Central memory CD8-positive, alpha-beta T cell (primary cell): ENCODE measurements at regions not wholly inside any gene's neighbourhood (a gene's known extent, or its start where the extent isn't known, plus 50 kb on each side); places are given as distances from the start of the nearest gene placed in this dataset.

Experiments used
- ATAC-seq: fragments of 150-1000 bp; cut with Tn5 transposase; replicated peaks from 2 replicates; pipeline ENCODE4 v1.10.0; 2022; ENCODE audit warnings: mild to moderate bottlenecking, moderate FRiP score, moderate number of reproducible peaks; ENCODE audit not compliant: poor library complexity, severe bottlenecking; ENCODE audit errors: extremely low read depth
- DNase-seq, 2 donors: peaks; one replicate each; pipeline ENCODE4 v3.0.0; 2021; ENCODE audit warnings: low spot score in 2 of 2
- H3K27ac Mint-ChIP-seq: one replicate; pipeline ENCODE4 v1.8.0; 2022; ENCODE audit warnings: low read depth, mild to moderate bottlenecking, moderate library complexity, mixed read lengths
- H3K27me3 Mint-ChIP-seq: one replicate; pipeline ENCODE4 v1.8.0; 2022; ENCODE audit warnings: mixed read lengths
- H3K36me3 Mint-ChIP-seq: one replicate; pipeline ENCODE4 v1.8.0; 2022; ENCODE audit warnings: mild to moderate bottlenecking, moderate library complexity, mixed read lengths; ENCODE audit not compliant: insufficient read depth
- H3K4me1 Mint-ChIP-seq: one replicate; pipeline ENCODE4 v1.8.0; 2022; ENCODE audit warnings: mixed read lengths
- H3K4me3 Mint-ChIP-seq: one replicate; pipeline ENCODE4 v1.8.0; 2022; ENCODE audit warnings: mild to moderate bottlenecking, moderate library complexity, mixed read lengths
- H3K9me3 Mint-ChIP-seq: one replicate; pipeline ENCODE4 v1.8.0; 2022; ENCODE audit warnings: mixed read lengths

- Mint-ChIP-seq H3K4me1 (no peaks in the 10 kb centered on the region), H3K27ac (no peak overlapping the region), H3K4me3 (no peak overlapping the region), H3K9me3 (no peaks in the 10 kb centered on the region), H3K36me3 (no peaks in the 10 kb centered on the region), H3K27me3 (peaks cover 15% of the 10 kb centered on the region)
- ATAC-seq (no peak), DNase-seq (no peak)
These were observed 925.4 kb downstream of the BRD1 start for GRCh38 chr22:48902001-48902869.

DNA sequence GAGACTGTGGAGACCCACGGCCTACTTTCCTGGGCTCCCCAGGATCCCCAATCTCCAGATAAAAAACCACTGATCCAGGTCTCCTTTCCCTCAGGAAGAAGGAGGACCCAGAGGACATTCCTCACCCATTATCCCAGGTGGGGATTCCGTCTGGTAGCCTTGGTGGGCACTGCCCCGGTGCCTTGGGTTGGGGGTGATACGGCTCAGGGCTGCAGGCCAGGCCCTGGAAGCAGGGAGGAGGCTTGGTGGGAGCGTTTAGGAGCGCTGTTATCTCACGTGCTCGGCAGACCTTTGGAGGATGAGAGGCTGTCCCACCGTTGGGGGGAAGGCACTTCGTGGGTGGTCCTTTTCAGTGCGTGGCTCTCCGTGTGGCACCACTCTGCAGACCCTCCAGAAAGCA is 926.3 kb downstream of the BRD1 start:
- Mint-ChIP-seq H3K36me3 (no peaks in the 10 kb centered on the region), H3K4me3 (no peak overlapping the region)

GRCh38 chr22:48900626-48901025 is 927.0 kb downstream of the BRD1 start:
- Mint-ChIP-seq H3K36me3 (no peaks in the 10 kb centered on the region), H3K4me1 (no peaks in the 10 kb centered on the region), H3K27ac (no peak overlapping the region), H3K27me3 (peaks cover 10% of the 10 kb centered on the region), H3K9me3 (no peaks in the 10 kb centered on the region), H3K4me3 (no peak overlapping the region)
- ATAC-seq (no peak), DNase-seq (no peak)

More for the DNA sequence above, 926.3 kb downstream of the BRD1 start:
- DNase-seq, result no peak
- Mint-ChIP-seq H3K4me1 (no peaks in the 10 kb centered on the region), H3K9me3 (no peaks in the 10 kb centered on the region), H3K27me3 (peaks cover 10% of the 10 kb centered on the region), H3K27ac (no peak overlapping the region)
- no peak for ATAC-seq

DNA sequence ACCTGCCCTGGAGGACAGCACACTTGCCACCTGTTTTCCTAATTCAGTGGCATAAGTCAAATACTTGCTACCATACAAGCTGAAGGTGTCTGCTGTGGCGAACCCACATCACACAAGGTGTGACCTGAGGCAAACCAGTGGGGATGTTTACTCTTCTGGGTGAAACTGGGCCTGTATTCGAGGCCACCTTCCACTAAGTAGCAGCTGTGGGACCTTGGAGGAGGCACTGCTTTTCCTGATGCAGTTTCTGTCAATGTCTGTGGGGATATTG is 927.4 kb downstream of the BRD1 start:
- Mint-ChIP-seq H3K27me3 (peaks cover 10% of the 10 kb centered on the region), H3K36me3 (no peaks in the 10 kb centered on the region), H3K4me3 (no peak overlapping the region), H3K9me3 (no peaks in the 10 kb centered on the region), H3K4me1 (no peaks in the 10 kb centered on the region), H3K27ac (no peak overlapping the region)
- no peak for ATAC-seq
- no peak for DNase-seq

- no peaks in the 10 kb centered on the region for H3K4me1 Mint-ChIP-seq
- DNase-seq (no peak), ATAC-seq (no peak)
- H3K27ac Mint-ChIP-seq, result no peak overlapping the region
- H3K9me3 Mint-ChIP-seq, result no peaks in the 10 kb centered on the region
- H3K27me3 Mint-ChIP-seq, result peaks cover 5% of the 10 kb centered on the region
- H3K4me3 Mint-ChIP-seq, result no peak overlapping the region
- no peaks in the 10 kb centered on the region for H3K36me3 Mint-ChIP-seq
These were observed 927.9 kb downstream of the BRD1 start for GRCh38 chr22:48899523-48900326.

DNA sequence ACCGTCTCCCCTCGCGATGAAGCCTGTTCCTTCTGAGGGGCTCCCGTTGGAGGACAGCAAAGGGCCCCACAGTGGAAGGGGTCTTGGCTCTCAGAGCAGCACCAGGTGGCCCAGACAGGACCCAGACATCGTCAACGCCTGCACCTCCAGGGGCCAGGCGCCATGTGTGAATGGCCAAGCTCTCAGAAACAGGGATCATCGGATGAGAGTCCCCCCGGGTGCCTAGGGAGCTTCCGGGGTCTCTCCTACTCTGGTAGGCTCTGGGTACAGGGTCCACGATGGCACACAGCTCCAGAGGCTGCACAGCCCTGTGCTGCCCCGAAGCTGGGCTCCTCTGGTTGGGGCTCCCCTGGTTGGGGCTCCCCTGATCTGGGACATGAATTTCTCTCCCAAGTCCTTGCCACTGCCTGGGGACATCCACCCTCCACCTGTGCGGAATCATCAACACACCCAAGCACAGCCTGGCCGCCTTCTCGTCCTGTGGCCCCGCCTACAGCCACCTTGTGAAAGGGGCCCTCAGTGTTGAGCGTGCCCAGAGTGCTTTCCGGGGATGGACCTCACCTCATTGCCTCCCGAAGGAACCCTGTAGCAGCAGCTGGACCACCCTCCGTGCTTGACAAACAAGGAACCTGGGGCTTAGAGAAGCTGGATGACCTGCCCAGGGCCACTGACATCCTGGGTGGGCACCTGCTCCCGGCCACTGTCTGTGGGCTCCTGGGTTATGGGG is 929.0 kb downstream of the BRD1 start:
- Mint-ChIP-seq H3K27ac (no peak overlapping the region), H3K27me3 (no peaks in the 10 kb centered on the region), H3K36me3 (no peaks in the 10 kb centered on the region), H3K4me1 (no peaks in the 10 kb centered on the region), H3K4me3 (no peak overlapping the region), H3K9me3 (no peaks in the 10 kb centered on the region)
- ATAC-seq (no peak), DNase-seq (peak in 1 of 2 donors; percentile 4)

GRCh38 chr22:48897645-48898370 is 929.9 kb downstream of the BRD1 start:
- Mint-ChIP-seq H3K4me1 (no peaks in the 10 kb centered on the region), H3K36me3 (no peaks in the 10 kb centered on the region), H3K9me3 (no peaks in the 10 kb centered on the region), H3K4me3 (no peak overlapping the region), H3K27me3 (no peaks in the 10 kb centered on the region), H3K27ac (no peak overlapping the region)
- ATAC-seq, result no peak
- peak in 1 of 2 donors; percentile 11 for DNase-seq

DNA sequence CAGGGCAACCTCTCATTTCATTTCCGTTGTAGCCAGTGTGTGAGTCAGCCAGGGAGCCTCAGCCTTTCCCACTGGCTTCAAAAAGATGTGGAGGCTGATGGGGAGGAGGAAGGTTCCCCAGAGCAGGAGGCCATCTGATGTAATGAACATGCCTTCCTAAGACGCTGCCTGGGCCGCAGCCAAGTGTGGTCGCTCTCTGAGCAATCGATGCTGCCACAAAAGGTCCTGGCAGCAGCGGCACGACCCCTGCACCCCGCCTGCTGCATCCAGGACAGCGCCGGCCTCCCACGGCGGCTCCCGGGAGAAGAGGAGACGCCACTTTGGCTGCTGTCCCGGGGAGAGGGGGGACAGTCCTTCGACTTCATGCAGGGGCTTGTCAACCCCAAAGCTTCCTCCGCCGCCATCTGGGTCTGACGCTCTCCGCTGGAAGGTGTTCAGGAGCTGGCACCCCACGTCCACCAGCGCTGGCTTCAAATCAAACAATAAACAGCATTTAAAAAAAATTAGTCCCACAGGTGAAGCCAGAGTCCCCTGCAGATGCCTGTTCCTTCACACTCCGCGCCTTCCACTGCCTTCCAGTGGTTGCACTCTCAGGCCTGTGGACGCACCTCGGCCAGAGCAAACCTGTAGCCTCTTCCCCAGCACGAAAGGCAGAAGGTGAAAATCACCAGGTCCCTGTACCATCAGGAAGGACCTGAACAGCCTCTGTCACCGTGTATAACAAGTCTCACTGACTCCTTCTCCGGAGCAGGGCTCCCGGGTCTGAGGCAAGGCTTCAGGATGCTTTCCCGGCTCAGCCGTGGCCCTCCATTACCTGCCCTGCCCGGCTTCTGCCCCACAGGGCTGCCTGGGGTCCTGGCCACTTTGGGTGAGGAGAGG is 930.7 kb downstream of the BRD1 start:
- H3K4me1 Mint-ChIP-seq, result no peaks in the 10 kb centered on the region
- H3K27me3 Mint-ChIP-seq, result no peaks in the 10 kb centered on the region
- H3K36me3 Mint-ChIP-seq, result no peaks in the 10 kb centered on the region
- peak in 1 of 2 donors; percentile 8 for DNase-seq
- no peak overlapping the region for H3K27ac Mint-ChIP-seq
- no peak overlapping the region for H3K4me3 Mint-ChIP-seq
- H3K9me3 Mint-ChIP-seq, result no peaks in the 10 kb centered on the region
- no peak for ATAC-seq

- Mint-ChIP-seq H3K36me3 (no peaks in the 10 kb centered on the region), H3K9me3 (no peaks in the 10 kb centered on the region), H3K4me3 (no peak overlapping the region), H3K4me1 (no peaks in the 10 kb centered on the region), H3K27ac (no peak overlapping the region), H3K27me3 (no peaks in the 10 kb centered on the region)
- no peak for ATAC-seq
- peak in 1 of 2 donors; percentile 3 for DNase-seq
These were observed 931.6 kb downstream of the BRD1 start for GRCh38 chr22:48895831-48896765.

- H3K27me3 Mint-ChIP-seq, result no peaks in the 10 kb centered on the region
- H3K4me3 Mint-ChIP-seq, result no peak overlapping the region
- no peaks in the 10 kb centered on the region for H3K36me3 Mint-ChIP-seq
- DNase-seq, result peak in 1 of 2 donors; percentile 10
- no peak for ATAC-seq
- no peak overlapping the region for H3K27ac Mint-ChIP-seq
- no peaks in the 10 kb centered on the region for H3K9me3 Mint-ChIP-seq
- H3K4me1 Mint-ChIP-seq, result no peaks in the 10 kb centered on the region
These were observed 932.3 kb downstream of the BRD1 start for GRCh38 chr22:48895336-48895735.

- Mint-ChIP-seq H3K9me3 (no peaks in the 10 kb centered on the region), H3K27ac (no peak overlapping the region), H3K36me3 (no peaks in the 10 kb centered on the region), H3K4me1 (no peaks in the 10 kb centered on the region), H3K4me3 (no peak overlapping the region), H3K27me3 (no peaks in the 10 kb centered on the region)
- DNase-seq (peak in 1 of 2 donors; percentile 5), ATAC-seq (no peak)
These were observed 932.8 kb downstream of the BRD1 start for GRCh38 chr22:48894804-48895250.
